AG08396 (cell line): ENCODE measurements at regions not wholly inside any gene's neighbourhood (a gene's known extent, or its start where the extent isn't known, plus 50 kb on each side); places are given as distances from the start of the nearest gene placed in this dataset.

Experiments used
- DNase-seq: peaks from one replicate; pipeline ENCODE4 v3.0.0; 2012; ENCODE audit warnings: low spot score, mixed read lengths

DNA sequence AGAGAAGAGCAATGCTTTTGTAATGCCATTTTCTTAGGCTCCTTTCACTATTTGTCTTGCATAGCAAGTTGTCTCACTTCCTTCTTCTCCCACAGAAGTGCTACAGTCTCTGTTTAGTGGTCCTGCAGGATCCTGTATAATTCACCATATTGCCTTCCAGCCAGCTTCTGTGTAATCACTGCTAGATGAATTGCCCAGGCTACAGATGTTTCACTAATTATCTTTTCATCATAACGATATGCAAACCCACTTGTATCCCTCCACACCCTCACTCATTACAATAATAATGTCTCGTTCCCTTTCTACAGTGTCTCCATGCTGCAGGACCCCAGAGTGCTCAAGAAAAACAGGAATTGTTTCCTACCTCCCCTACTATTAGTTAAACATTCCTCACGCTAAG is 402.9 kb downstream of the TBL1XR1 start:
- no peak for DNase-seq

DNA sequence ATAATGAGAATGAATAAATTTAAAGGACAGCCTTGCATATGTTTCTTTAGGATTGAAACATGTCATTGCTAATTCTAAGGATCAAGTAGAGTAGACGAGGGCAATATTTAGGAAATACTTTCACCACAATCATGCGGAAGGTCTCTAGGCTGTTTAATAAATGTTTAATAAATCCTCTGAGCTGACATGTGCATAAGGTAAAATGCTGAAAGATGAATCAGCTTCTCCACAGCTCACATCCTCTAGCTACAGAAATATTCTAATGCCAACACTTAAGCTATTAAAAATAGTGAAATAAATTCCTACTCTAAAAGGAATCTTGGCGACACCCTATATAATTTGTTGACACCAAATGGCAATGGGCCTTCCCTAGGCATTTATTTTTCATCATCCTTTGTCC is 407.3 kb downstream of the TBL1XR1 start:
- no peak for DNase-seq

DNA sequence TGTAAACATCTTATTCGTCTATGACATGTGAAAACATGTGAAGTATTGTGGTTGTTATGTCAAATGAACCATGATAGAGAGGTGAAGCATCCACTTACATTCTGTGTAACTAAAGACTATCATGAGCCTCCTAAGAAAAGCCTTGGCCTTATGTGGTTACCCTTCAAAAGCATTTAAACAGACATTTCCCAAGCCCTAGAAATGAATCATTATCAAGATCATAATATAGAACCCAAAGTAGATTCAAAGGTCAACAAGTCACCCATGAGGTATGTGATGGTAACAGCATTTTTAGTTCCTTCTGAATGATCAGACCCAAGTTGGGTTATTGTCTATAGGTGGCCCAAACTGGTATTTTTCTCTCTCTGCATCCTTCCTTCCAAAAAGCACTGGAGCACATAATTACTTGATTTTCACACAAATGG is 408.0 kb downstream of the TBL1XR1 start:
- DNase-seq = no peak

DNA sequence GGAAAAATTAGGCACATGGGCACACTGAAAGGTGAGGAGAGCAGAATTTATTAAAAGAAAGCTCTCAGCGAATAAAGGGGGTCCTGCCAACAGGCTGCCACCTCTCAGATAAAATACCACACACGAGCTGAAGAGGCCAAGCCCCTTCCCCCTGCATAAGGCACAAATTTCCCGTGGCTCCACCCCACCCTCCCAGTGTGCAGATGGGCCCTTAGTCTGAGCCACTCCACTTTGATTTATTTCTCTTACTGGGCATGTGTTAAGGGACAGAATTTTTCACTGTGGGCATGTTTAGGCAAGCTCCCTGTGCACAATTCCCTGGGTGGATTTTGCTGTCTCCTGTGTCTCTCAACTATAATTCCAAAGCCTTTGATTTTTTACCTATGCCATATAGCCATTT is 409.8 kb downstream of the TBL1XR1 start:
- DNase-seq = no peak

DNA sequence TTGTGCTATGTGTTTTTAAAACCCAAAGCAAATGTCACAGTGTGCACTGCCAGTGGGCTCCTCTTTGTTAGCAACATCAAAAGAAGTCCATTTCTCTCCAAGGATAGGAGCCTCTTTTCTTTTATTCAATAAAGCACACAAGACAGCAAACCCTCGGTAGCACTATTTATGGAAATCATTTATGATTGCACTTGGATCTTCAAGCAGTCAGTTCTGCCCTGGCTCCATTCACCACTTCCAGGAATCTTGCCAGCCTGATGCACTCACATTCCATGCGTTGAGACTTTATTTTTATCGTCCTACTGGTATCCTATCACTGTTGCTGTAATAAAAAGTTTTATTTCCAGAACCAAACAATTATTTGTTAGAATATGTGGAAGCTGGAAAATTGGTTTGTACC is 412.1 kb downstream of the TBL1XR1 start:
- DNase-seq = no peak

DNA sequence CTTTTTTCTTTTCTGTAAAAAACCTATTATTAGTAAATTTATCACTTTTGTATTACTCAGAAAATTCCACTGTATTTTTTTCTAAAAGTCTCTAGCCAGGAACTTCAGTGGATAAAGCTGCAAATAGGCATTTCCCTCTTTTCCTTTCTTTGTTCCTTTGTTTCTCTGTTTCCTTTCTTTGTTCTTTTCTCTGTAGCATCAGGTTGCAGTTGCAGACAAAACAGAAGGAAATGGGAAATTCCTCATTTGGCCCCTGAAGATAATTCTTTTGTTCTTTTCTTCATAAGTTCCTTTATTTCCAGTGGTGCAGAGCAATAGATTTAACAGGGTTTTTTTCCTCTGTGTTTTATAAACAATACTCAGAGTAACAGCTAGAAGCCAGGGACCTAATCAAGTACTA is 416.5 kb downstream of the TBL1XR1 start:
- DNase-seq = no peak

DNA sequence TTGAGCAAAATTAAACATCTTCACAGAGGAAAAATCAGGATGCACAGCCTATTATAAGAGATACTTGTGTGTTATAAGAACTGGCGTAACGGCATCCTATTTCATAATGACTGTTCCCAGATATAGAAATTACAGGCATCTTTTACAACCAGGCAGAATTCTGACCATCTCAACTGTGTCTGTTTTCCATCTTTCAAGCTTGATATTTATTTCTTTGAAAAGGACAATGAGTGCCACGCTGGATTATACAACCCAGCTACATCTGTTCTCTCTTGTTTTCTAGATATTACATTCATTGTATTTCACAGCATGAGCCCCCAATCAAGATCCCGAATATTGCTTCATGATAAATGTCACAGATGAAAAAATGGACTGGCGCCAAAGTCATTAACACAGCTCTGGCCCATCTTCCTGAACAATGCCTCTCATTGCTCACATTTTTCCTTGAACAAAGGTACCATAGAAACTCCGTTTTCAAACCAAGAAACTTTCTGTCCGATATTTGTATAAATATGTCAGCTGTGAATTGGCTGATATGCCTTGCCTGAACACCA is 420.6 kb downstream of the TBL1XR1 start:
- no peak for DNase-seq

DNA sequence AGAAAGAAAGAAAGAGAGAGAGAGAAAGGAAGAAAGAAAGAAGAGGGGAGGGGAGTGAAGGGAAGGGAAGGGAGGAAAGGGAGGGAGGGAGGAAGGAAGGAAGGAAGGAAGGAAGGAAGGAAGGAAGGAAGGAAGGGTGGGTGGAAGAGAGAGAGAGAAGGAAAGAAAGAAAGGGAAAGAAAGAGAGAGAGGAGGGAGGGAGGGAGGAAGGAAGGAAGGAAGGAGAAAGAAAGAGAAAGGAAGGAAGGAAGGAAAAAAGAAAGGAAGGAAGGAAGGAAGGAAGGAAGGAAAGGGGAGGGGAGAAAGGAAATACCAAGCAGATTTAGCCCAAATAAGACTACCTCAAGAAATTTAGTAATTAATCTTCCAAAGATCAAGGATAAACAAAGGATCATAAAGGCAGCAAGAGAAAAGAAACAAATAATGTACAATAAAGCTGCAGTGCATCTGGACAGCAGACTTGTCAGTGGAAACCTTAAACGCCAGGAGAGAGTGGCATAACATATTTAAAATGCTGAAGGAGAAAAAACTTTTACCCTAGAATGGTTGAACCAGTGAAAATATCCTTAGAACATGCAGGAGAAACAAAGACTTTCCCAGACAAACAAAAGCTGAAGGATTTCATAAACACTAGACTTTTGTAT is 427.6 kb downstream of the TBL1XR1 start:
- no peak for DNase-seq

DNA sequence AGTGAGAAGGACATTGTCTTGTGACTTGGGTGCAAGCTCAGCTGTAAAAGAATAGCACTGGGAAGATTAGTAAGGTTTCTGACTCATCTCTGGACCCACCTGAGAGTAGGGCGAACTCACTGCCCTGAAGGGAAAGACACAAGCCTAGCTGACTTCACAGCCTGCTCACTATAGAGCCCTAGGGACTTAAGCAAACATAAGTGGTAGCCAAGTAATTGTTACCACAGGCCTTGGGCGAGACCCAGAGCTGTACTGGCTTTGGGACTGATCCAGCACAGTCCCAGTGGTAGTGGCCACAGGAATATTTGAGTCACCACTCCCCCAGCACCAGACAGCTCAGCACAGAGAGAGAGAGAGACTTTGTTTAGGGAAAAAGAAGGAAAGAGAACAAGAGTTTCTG is 429.9 kb downstream of the TBL1XR1 start:
- peak; percentile 11 for DNase-seq

DNA sequence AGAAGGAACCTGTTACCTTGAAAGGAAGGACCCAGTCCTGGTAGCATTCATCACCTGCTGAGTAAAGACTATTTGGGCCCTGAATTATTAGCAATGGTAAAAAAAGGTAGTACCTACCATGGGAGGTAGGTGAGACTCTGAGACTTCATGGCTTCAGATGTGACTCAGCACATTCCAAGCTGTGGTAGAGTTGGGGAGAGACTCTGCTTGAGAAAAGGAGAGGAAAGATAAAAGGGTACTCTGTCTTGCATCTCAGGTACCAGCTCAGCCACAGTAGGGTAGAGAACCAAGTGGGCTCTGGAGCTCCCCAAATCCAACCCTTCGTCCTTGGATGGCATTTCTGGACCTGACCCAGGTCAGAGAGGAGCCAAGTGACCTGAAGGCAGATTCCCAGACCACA is 430.4 kb downstream of the TBL1XR1 start:
- DNase-seq = no peak

DNA sequence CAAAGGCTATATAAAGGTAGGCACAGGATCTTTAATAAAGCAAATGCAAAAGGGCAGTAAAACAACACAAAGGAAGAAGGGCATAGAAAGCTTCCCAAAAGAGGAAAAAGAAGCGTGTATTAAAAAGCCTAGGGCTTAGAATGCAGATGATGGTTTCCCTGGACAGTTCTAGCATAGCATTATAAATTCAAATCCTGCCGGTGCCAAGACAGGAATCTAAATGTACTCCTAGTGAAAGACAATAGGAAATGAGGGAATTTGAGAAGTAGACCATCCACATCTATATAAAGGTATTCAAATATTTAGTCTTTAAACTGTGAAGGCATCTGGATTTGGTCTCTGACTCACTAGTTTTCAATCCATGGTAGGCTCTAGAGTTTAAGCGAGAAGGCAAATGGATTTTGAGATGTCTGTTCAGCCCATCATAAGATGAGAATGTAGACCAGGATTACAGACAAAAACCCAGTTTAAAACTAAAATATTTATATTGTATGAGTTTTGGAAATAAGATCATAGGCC is 431.8 kb downstream of the TBL1XR1 start:
- no peak for DNase-seq

DNA sequence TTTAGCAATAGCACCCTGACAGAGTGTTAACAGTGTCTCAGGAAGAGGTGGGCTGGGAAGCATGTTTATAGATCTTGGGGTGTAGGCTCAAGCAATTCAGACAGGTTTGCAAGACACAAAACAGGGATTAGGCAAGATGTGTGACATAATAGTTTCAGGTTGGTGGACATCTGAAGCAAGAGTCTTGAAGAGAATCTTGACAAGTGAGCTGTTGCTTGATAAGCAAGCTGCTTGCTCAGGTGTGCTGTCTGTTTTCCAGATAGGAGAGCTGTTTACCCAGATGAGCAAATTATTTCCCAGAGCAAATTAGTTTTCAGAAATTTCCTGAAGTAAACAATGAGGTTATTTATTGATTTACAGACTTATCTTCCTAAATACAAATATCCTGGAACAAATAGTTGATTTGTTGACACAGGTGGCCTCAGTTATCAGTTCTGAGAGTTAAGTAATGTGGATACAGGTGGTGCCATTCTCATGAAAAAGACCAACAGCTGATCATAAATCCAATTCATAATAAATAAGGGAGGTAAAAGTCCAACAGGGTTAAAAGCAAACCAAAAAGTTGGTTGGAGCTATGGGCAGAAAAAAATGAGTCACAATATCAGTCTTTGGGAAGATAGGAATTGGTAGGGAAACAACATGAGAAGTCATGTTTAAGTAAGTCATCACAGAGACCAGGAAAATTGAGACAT is 437.3 kb downstream of the TBL1XR1 start:
- DNase-seq = no peak

DNA sequence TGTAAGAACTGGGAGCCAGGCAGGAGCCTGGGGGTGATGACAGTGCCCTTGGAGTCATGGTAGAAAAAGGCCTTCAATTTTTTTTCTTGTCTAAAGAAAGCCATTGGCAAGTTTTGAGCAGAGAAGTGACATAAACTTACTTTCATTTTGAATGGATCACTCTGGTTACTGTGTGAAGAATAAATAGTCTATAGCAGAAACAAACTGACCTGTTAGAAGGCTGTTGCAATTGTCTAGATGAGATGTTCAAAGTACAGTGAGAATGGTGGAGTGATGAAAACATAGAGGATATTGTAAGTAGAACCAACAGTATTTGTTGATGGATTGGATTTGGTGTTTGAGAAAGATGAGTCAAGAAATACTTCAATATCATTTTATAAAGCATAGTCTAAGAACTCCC is 439.9 kb downstream of the TBL1XR1 start:
- no peak for DNase-seq

DNA sequence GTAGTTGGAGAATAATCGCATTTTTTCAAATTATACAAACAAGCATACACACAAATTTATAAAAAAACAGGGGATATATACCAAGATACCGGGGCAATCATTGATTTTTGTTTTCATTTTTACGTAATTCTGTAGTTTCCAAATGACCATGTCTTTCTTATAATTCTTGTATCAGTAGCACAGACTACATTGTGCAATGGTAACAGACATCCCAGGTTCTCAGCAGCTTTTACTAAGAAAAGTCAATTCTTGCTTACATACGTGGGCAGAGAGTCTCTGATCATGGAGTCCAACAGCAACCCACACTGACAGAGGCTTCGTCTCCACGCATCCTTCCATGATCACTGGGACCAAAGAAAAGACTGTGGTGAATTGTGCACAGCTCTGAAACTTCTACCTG is 441.3 kb downstream of the TBL1XR1 start:
- DNase-seq = no peak

DNA sequence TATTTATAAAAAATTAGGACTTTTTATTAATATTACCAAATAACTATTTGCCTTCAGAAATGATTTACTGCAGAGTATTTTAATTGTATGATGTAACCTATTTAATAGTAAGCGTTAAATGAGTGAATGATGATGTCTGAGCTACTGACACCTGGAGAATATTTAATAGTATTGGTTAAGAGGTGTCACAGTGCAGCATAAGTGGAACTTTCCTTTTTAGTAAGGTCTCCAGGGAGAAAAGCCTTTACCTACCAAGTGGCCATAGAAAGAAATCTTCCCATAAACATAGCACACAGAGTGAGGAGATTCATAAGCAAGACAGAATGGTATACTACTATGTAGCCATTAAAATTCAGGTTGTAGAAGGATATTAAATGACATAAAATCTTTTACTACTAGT is 441.7 kb downstream of the TBL1XR1 start:
- DNase-seq = no peak

DNA sequence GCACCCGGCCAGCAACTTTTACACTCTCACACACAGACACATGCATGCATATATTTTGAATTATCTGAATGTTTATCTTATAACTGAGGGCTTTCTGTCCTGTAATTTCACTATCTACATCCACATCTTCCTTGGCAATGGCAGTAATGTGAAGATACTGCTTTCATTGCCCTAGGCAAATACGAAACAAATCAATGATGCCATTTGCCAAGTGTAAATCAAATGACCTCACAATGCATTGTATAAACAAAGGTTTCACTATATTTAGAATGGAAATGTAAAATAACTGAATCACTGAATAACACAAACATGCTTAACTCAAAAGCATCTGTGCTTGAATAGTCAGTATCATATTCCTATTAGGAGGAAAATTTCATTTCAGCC is 455.6 kb downstream of the TBL1XR1 start:
- no peak for DNase-seq

DNA sequence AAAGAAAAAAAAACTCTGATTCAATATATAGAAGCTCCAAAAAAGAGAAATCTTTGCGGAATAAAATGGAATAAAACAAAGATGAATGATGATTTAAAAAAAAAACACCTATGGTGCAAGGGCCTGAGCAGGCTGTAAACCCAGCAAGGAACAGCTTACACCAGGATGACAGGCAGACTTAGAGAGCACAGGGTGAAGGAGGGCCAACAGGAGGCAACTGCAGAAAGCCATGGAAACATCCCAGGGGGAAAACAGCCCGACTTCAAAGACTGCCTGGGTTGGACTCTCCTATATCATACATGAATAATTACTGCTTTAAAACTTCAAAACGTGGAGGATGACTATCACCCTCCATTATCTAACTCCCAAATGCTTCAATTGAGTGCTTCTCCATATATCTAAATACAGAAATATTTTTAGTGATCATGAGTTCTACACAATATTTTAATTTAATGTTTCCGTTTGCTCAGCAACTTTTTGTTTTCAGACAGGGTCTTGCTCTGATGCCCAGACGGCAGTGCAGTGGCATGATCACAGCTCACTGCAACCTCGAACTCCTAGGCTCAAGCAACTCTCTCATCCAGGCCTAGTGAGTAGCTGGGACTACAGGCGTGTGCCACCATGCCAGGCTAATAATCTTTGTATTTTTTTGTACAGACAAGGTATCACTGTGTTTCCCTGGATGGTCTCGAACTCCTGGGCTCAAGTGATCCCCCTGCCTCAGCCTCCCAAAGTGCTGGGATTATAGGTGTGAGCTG is 456.2 kb downstream of the TBL1XR1 start:
- no peak for DNase-seq

DNA sequence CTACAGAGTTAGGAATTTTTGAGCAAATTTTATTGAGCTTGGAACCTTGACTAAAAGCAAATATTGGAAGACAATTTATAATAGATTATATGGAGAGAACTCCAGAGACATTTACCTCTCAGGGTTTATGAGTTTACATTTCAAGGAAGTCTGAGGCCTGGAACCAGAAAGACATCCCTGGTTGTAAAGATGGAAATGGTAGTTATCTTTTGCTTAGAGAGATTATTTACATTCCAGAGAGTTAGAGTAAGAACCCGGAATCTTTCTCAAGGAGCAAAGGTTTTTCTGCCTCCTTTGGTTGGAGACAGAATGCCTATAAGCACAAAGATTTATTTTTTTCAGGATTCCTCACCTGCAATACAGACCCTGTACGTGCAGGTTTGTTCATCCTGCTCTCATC is 458.1 kb downstream of the TBL1XR1 start:
- no peak for DNase-seq

DNA sequence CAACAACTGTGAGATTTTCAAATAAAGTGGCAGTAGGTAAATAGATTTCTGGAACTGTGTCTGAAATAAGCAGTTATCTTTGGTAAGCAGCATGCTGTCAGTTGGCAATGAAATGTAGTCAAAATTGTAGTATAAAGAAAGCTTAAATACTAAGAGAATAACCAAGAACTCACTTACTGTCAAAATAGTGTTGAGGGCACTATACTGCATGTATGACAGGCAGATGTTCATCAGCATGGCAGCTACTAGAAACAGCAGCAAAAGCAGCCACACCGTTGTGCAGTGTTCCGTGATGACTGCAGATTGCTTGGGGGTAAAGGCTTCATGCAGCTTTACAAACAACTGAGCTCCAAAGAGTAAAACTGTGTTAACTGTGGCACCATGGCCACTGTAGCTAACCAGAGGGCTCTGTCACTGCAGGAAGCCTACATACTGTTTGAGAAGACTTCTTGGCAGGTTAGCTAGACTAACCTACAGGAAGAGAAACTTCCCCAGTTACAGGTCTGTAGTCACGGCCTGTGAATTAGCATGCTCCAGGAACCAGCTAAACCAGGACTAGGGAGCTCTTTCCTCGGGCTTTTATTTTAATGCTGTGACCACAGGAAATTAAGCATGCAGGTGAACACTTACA is 459.7 kb downstream of the TBL1XR1 start:
- DNase-seq = no peak

DNA sequence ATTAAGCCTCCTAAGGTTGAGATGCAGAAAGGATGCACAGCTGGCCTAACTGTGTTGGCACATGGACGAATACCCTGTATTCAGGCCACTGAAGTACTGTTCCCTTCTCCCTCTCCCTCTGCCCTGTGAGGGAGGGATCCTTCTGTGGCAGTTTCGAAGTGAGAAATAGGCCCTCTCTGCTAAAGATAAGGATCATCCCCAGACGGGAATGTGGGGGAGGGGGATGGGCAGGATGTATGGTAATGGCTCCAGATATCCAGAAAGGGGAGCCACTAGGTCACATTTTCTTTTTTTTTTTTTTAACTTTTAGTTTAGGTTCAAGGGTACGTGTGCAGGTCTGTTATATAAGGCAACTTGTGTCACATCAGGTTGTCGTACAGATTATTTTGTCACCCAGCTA is 463.1 kb downstream of the TBL1XR1 start:
- no peak for DNase-seq

DNA sequence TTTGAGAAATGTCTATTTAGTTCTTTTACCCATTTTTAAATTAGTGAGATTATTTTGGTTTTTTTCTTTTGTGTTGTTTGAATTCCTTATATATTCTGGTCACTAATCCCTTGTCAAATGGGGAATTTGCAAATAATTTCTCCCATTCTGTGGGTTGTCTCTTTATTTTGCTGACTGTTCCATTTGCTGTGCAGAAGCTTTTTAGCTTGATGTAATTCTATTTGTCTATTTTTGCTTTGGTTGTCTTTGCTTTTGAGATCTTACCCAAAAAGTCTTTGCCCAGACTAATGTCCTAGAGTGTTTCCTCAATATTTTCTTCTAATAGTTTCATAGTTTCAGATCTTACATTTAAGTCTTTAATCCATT is 472.9 kb downstream of the TBL1XR1 start:
- no peak for DNase-seq

DNA sequence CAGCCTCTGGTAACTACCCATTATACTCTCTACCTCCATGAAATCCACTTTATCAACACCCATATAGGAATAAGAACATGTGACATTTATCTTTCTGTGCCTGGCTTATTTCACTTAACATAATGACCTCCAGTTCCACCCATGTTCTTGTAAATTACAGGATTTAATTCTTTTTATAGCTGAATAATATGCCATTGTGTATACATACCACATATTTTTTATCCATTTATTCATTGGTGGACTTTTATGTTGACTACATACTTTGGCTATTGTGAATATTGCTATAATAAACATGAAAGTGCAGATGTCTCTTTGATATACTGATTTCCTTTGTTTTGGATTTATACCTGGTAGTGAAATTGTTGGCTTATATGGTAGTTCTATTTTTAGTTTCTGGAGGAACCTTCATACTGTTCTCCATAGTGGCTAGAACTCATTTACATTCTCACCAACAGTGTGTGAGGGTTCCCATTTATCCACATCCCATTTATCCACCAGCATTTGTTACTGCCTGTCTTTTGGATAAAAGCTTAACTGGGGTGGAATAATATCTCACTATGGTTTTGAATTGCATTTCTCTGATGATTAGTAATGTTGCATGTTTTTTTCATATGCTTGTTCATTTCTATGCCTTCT is 473.4 kb downstream of the TBL1XR1 start:
- no peak for DNase-seq
